RWPE1 (cell line): ENCODE measurements at regions not wholly inside any gene's neighbourhood (a gene's known extent, or its start where the extent isn't known, plus 50 kb on each side); places are given as distances from the start of the nearest gene placed in this dataset.

Source experiments
- CTCF ChIA-PET: fragments of 350-600 bp; sonication (Branson Sonifier 250); formaldehyde crosslinking; extraction: SDS; loops from one replicate; lab custom pipeline; 2021; lab: Yijun Ruan, JAX
- POLR2A ChIA-PET: fragments of 400-600 bp; formaldehyde crosslinking; extraction: SDS; loops from one replicate; lab custom pipeline; 2020; ENCODE audit warnings: antibody characterized with exemption; ENCODE audit not compliant: low non-redundant PET; lab: Yijun Ruan, JAX
- DNase-seq: peaks from one replicate; pipeline ENCODE4 v3.0.0; 2012; ENCODE audit warnings: low spot score
- H3K27ac ChIP-seq: fragments of 450-650 bp; 2 replicates; pipeline ENCODE4 v1.5.1; 2017
- CTCF ChIP-seq: fragments of 450-650 bp; conservative IDR thresholded peaks from 2 replicates; pipeline ENCODE4 v1.5.1; 2017; ENCODE audit warnings: low read depth, mild to moderate bottlenecking

- ChIA-PET CTCF (no interaction called here), POLR2A (no interaction called here)
- H3K27ac ChIP-seq, result no peak overlapping the region
- no peak for TF ChIP-seq CTCF
- DNase-seq, result no peak
These were observed 854.5 kb downstream of the SLC6A15 start for GRCh38 chr12:84058136-84058535.

- TF ChIP-seq CTCF, result no peak
- CTCF ChIA-PET, result interaction anchor here (0.5 kb wide), 1 partner anchor 1216 kb away, joined by 3 read pairs; no protein-coding TSS in a partner anchor
- POLR2A ChIA-PET, result no interaction called here
- DNase-seq, result no peak
- H3K27ac ChIP-seq, result no peak overlapping the region
These were observed 857.8 kb downstream of the SLC6A15 start for GRCh38 chr12:84054811-84055210.

GRCh38 chr12:84047881-84048280, 864.7 kb downstream of the SLC6A15 start:
- ChIA-PET CTCF (no interaction called here), POLR2A (no interaction called here)
- no peak for DNase-seq
- no peak overlapping the region for H3K27ac ChIP-seq
- TF ChIP-seq CTCF, result no peak

GRCh38 chr12:84046859-84047258, 865.7 kb downstream of the SLC6A15 start:
- CTCF ChIA-PET, result no interaction called here
- TF ChIP-seq CTCF, result no peak
- H3K27ac ChIP-seq, result no peak overlapping the region
- DNase-seq, result no peak
- POLR2A ChIA-PET, result no interaction called here

- ChIA-PET CTCF (no interaction called here), POLR2A (no interaction called here)
- H3K27ac ChIP-seq, result no peak overlapping the region
- TF ChIP-seq CTCF, result no peak
- no peak for DNase-seq
These were observed 869.2 kb downstream of the SLC6A15 start for GRCh38 chr12:84043355-84043754.

DNA sequence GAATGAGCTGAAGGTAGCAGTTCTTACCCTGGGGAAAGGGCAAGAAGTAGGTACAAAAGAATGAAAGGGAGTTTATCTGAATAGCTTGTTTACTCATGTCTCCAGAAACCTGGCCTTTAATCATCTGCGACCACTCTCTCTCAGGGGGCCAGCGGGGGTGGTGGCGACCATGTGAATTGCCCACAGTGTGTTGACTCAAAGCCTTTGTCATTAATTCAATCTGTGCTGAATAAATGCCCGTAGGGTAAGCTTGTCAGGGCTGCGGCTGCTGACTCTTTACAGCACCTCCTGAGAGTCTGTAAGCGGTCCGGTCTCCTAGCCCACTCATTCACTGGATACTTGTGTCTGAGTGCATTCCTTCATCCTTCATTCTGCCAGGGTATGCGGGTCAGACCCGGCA, 874.4 kb downstream of the SLC6A15 start:
- no peak for TF ChIP-seq CTCF
- ChIA-PET CTCF (no interaction called here), POLR2A (no interaction called here)
- H3K27ac ChIP-seq, result no peak overlapping the region
- no peak for DNase-seq

DNA sequence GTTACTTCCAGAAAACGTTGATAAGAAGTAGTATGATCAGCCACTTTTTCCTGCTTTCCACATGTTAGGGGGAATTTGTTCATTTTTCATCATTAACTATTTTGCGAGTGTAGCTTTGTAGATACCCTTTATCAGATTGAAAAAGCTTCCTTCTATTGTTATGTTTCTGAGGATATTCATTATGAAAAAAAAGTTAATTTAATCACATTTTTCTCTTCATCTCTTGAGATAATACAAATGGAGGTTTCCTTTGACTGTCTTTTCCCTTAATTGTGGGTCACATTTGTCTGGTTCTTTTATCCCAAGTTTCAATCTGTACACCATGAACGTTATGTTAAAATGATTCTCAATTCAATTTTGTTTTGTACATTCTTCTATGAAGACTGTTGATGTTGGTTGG, 875.7 kb downstream of the SLC6A15 start:
- TF ChIP-seq CTCF, result no peak
- no peak overlapping the region for H3K27ac ChIP-seq
- DNase-seq, result no peak
- ChIA-PET CTCF (no interaction called here), POLR2A (no interaction called here)
